GM18511 (cell line): ENCODE measurements at regions not wholly inside any gene's neighbourhood (a gene's known extent, or its start where the extent isn't known, plus 50 kb on each side); places are given as distances from the start of the nearest gene placed in this dataset.

ENCODE experiments used
- ATAC-seq: cut with Tn5 transposase; IDR thresholded peaks from one replicate; pipeline ENCODE4 v1.9.1; 2021; ENCODE audit warnings: mild to moderate bottlenecking, moderate library complexity; ENCODE audit not compliant: unreplicated experiment

GRCh38 chr1:29651246-29651645 lies 414.9 kb downstream of the PTPRU start:
- no peak for ATAC-seq

GRCh38 chr1:29650476-29650875 lies 414.2 kb downstream of the PTPRU start:
- no peak for ATAC-seq

GRCh38 chr1:29650041-29650400 lies 413.7 kb downstream of the PTPRU start:
- no peak for ATAC-seq

GRCh38 chr1:29649189-29650040 lies 413.1 kb downstream of the PTPRU start:
- ATAC-seq = no peak

- ATAC-seq = no peak
These were observed 412.5 kb downstream of the PTPRU start for GRCh38 chr1:29648798-29649188.

GRCh38 chr1:29648026-29648425 lies 411.7 kb downstream of the PTPRU start:
- ATAC-seq = no peak

GRCh38 chr1:29647581-29647980 lies 411.3 kb downstream of the PTPRU start:
- no peak for ATAC-seq

GRCh38 chr1:29646161-29646775 lies 409.9 kb downstream of the PTPRU start:
- no peak for ATAC-seq

GRCh38 chr1:29645586-29645985 lies 409.3 kb downstream of the PTPRU start:
- no peak for ATAC-seq

GRCh38 chr1:29644812-29645211 lies 408.5 kb downstream of the PTPRU start:
- no peak for ATAC-seq

GRCh38 chr1:29643838-29644440 lies 407.6 kb downstream of the PTPRU start:
- ATAC-seq = no peak

- no peak for ATAC-seq
These were observed 407.0 kb downstream of the PTPRU start for GRCh38 chr1:29643281-29643680.

- ATAC-seq = no peak
These were observed 406.2 kb downstream of the PTPRU start for GRCh38 chr1:29642519-29642918.

GRCh38 chr1:29641921-29642320 lies 405.6 kb downstream of the PTPRU start:
- ATAC-seq = no peak

GRCh38 chr1:29640428-29640785 lies 404.1 kb downstream of the PTPRU start:
- no peak for ATAC-seq

GRCh38 chr1:29639741-29640427 lies 403.6 kb downstream of the PTPRU start:
- no peak for ATAC-seq

GRCh38 chr1:29639156-29639736 lies 402.9 kb downstream of the PTPRU start:
- no peak for ATAC-seq

- no peak for ATAC-seq
These were observed 402.0 kb downstream of the PTPRU start for GRCh38 chr1:29638281-29638680.

GRCh38 chr1:29636936-29637335 lies 400.6 kb downstream of the PTPRU start:
- ATAC-seq = no peak

GRCh38 chr1:29635501-29636263 lies 399.4 kb downstream of the PTPRU start:
- ATAC-seq = no peak
